ENCODE measurements at regions not wholly inside any gene's neighbourhood (a gene's known extent, or its start where the extent isn't known, plus 50 kb on each side); places are given as distances from the start of the nearest gene placed in this dataset.

DNA sequence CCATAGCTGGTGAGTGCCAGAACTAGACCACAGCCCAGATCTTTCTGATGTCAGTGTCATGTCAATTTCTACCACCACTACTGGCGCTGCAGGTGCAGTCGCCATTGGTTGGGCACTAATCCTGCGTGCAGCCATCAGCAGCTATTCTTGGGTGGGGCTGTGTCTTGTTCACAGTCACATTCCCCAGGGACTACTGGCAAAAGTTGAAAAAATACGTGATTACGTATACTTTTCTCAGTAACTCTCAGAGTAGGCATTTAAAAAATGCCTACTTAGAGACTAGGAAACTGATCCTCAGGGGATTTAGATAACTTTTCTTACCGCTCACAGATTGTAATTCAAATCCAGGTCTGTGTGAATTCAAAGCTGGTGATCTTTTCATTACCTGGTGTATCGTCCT lies 127.7 kb downstream of the ADAMTS15 start:
- ChIA-PET CTCF (no interaction called here), POLR2A (no interaction called here)
- no peak overlapping the region for H3K27ac ChIP-seq (ENCODE audit: extremely low read depth, low read depth, low read length)
- H3K4me3 ChIP-seq (ENCODE audit: low read depth, low read length), result no peak overlapping the region
- peaks cover 4% of the 10 kb centered on the region; the same call in 1 of the 2 replicates for H3K4me1 ChIP-seq (ENCODE audit: control insufficient read depth, insufficient read depth, low read length)
- H3K9me3 ChIP-seq (ENCODE audit: control insufficient read depth, insufficient read depth, low read depth, low read length), result no peaks in the 10 kb centered on the region
- no peak for TF ChIP-seq ZNF169 (tag by site-specific recombination; IDR thresholded peaks at IDR 0.05)
- TF ChIP-seq ZNF335 (tag by site-specific recombination; conservative IDR thresholded peaks at IDR 0.05), result no peak
- no peak for TF ChIP-seq ZNF184 (tag by site-specific recombination; IDR thresholded peaks at IDR 0.05)
- TF ChIP-seq, protein P1, sequence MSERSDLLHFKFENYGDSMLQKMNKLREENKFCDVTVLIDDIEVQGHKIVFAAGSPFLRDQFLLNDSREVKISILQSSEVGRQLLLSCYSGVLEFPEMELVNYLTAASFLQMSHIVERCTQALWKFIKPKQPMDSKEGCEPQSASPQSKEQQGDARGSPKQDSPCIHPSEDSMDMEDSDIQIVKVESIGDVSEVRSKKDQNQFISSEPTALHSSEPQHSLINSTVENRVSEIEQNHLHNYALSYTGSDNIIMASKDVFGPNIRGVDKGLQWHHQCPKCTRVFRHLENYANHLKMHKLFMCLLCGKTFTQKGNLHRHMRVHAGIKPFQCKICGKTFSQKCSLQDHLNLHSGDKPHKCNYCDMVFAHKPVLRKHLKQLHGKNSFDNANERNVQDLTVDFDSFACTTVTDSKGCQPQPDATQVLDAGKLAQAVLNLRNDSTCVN (tag by site-specific recombination; optimal IDR thresholded peaks at IDR 0.05), result no peak
- TF ChIP-seq ZNF621 (tag by site-specific recombination; IDR thresholded peaks at IDR 0.05), result no peak
- no peak for TF ChIP-seq ATF2 (tag by site-specific recombination; IDR thresholded peaks at IDR 0.05; ENCODE audit: low read depth)
- TF ChIP-seq ZNF426 (tag by site-specific recombination; IDR thresholded peaks at IDR 0.05), result no peak
- TF ChIP-seq ZNF175 (tag by site-specific recombination; IDR thresholded peaks at IDR 0.05), result no peak
- TF ChIP-seq HOXA7 (CRISPR knock-in tag; IDR thresholded peaks at IDR 0.05; ENCODE audit: borderline replicate concordance), result no peak
- TF ChIP-seq ZNF19 (tag by site-specific recombination; IDR thresholded peaks at IDR 0.05; ENCODE audit: low read depth), result no peak
- no peak for TF ChIP-seq ZNF433 (tag by site-specific recombination; IDR thresholded peaks at IDR 0.05; ENCODE audit: low read depth)
- no peak for TF ChIP-seq ZNF157 (tag by site-specific recombination; IDR thresholded peaks at IDR 0.05)
- no peak for TF ChIP-seq ZNF514 (tag by site-specific recombination; IDR thresholded peaks at IDR 0.05)
- no peak for TF ChIP-seq ZNF513 (tag by site-specific recombination; IDR thresholded peaks at IDR 0.05)
- no peak for TF ChIP-seq ZNF692 (tag by site-specific recombination; IDR thresholded peaks at IDR 0.05)
- no peak for TF ChIP-seq ZNF133 (tag by site-specific recombination; IDR thresholded peaks at IDR 0.05)
- TF ChIP-seq ELK4 (IDR thresholded peaks at IDR 0.05; ENCODE audit: borderline replicate concordance, low read depth, low read length), result no peak
- TF ChIP-seq KLF8 (tag by site-specific recombination; IDR thresholded peaks at IDR 0.05), result no peak
- no peaks in the 10 kb centered on the region for H3K36me3 ChIP-seq (ENCODE audit: control insufficient read depth in 2 of 2, insufficient read depth in 1 of 2, low read length in 2 of 2)

DNA sequence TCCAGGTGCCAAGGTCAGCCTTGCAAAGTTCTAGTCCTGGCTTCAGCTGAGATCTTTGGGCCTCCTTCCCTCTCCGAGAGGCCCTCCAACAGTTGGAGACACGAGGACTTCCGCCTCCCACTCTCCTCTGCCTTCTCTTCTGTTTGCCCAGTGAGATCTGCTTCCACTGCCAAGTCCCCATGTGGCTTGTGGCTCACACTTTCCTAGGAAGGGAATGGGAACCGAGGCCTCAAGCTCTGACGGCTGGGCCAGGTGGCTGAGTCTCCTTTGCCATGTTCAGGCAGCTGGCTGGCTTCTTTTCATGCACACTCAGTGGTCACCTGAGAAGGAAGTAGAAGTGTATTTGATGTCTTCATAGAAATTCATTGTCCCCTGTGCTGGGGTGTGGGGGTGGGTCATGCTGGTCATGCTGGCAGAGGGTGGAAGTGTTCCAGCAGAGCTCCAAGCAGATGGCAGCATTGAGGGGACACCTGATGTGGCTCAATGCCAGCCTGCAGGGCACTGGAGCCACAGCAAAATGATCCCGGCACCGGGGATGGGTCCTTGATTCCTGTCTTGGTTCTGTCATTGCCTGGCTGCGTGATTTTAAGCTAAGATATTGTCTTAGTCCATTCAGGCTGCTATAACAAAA lies 130.4 kb downstream of the ADAMTS15 start:
- no peak overlapping the region for H3K27ac ChIP-seq (ENCODE audit: extremely low read depth, low read depth, low read length)
- peaks cover 4% of the 10 kb centered on the region; the same call in 1 of the 2 replicates for H3K4me1 ChIP-seq (ENCODE audit: control insufficient read depth, insufficient read depth, low read length)
- no peaks in the 10 kb centered on the region for H3K9me3 ChIP-seq (ENCODE audit: control insufficient read depth, insufficient read depth, low read depth, low read length)
- H3K4me3 ChIP-seq (ENCODE audit: low read depth, low read length), result no peak overlapping the region
- CTCF ChIA-PET, result no interaction called here
- no peaks in the 10 kb centered on the region for H3K36me3 ChIP-seq (ENCODE audit: control insufficient read depth in 2 of 2, insufficient read depth in 1 of 2, low read length in 2 of 2)
- POLR2A ChIA-PET, result no interaction called here
- TF ChIP-seq ZSCAN5A (tag by site-specific recombination; IDR thresholded peaks at IDR 0.05), result no peak
- TF ChIP-seq, protein P2, sequence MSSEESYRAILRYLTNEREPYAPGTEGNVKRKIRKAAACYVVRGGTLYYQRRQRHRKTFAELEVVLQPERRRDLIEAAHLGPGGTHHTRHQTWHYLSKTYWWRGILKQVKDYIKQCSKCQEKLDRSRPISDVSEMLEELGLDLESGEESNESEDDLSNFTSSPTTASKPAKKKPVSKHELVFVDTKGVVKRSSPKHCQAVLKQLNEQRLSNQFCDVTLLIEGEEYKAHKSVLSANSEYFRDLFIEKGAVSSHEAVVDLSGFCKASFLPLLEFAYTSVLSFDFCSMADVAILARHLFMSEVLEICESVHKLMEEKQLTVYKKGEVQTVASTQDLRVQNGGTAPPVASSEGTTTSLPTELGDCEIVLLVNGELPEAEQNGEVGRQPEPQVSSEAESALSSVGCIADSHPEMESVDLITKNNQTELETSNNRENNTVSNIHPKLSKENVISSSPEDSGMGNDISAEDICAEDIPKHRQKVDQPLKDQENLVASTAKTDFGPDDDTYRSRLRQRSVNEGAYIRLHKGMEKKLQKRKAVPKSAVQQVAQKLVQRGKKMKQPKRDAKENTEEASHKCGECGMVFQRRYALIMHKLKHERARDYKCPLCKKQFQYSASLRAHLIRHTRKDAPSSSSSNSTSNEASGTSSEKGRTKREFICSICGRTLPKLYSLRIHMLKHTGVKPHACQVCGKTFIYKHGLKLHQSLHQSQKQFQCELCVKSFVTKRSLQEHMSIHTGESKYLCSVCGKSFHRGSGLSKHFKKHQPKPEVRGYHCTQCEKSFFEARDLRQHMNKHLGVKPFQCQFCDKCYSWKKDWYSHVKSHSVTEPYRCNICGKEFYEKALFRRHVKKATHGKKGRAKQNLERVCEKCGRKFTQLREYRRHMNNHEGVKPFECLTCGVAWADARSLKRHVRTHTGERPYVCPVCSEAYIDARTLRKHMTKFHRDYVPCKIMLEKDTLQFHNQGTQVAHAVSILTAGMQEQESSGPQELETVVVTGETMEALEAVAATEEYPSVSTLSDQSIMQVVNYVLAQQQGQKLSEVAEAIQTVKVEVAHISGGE (tag by site-specific recombination; conservative IDR thresholded peaks at IDR 0.05; ENCODE audit: low read depth), result no peak
